Sciatic nerve (tissue), 2 donors: ENCODE measurements at regions not wholly inside any gene's neighbourhood (a gene's known extent, or its start where the extent isn't known, plus 50 kb on each side); places are given as distances from the start of the nearest gene placed in this dataset.
"Not testable (repeated sequence)": the region's sequence is repeated elsewhere in the genome, so short reads cannot be mapped to it uniquely, and the experiment has no call there.

ENCODE experiments used
- ATAC-seq: fragments of 200-7000 bp; cut with Tn5 transposase; one replicate; pipeline ENCODE4 v1.9.1; 2020; ENCODE audit warnings: mild to moderate bottlenecking, moderate library complexity
- DNase-seq: peaks from one replicate; pipeline ENCODE4 v3.0.0-alpha.2; 2020; ENCODE audit warnings: low spot score
- intact Hi-C: fragments of 100-400 bp; cut with DNase I; formaldehyde crosslinking; loops from one replicate; pipeline ENCODE4 v1.14.2; 2022
- donor health status: DM: no; HTN: no; CAD: no.
- donor health status: DM: no; HTN: no; CAD: no.

DNA sequence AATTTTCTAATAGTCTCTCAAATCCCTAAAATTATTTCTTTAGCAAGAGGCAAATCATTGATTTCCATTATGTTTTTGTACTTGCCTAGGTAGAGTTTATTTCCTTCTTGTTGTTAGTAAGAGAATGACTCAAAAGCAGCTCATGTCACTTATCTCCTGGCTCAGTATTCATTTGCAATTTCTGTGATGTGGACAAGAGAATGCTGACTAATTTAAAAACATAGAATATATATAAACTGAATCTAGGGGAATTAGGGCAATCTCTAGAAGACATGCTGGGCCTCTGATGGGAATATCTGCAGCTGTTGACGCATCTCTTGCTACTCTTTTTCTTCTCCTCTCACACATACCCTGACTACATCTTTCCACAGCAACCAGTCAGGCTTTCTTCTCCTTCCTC is 130.8 kb upstream of the PRKD1 start:
- intact Hi-C loops, result no loop called here
- DNase-seq, result no peak
- no peak for ATAC-seq

DNA sequence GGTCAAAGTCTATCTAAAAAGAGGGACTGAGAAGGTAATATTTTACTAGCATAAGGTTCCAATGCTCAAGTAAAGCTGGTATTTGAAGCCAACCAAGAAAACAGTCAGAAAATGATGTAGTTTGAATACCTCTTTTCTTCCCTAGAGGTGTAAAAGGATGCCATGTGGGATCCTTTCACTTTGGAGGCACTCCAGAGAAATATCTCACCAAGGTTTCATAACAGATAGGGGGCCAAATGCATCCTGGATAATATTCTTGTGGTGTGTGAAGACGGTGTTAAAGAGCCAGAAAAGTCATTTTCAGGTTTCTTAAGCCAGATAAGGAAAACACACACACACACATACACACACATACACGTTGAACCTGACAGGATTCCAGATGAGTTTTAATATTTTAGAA is 136.1 kb upstream of the PRKD1 start:
- intact Hi-C loops, result no loop called here
- DNase-seq (no peak), ATAC-seq (no peak)

DNA sequence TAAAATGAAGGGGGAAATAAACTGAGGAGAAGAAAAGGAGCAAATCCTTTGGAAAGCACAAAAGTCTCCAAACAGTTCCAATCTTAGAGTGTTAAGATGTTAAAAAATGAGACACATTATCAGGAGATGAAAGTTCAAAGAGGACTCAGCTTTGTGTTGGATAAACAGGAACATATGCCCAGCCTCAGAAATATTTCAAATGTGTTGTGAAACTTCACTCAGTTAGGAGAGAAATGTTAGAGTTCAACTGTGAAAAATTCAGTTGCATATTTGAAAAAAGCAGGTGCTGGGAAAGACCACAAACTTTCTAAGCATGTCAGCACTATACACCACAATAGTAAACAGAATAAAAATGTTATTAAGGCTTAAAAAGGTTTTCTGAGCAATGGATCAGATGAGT is 136.8 kb upstream of the PRKD1 start:
- DNase-seq, result no peak
- peak; percentile 42 for ATAC-seq
- intact Hi-C loops, result no loop called here

DNA sequence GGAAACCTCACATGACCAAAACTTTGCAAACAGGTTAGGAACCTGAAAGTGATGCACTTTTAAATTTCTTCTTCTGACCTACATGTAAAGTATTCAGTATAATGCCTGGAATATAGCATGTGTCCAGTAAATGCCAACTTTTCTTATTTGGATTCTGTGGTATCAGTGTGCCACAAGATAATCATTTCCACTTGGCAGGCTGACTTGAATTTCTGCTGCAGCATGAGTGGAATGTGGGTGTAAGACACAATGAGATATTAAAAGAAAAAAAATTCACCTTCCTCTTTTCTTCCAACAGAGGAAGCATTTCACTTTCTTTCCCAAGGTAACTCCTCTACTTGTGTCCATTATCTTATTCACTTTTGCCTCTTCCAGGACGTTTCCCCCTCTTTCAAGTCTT is 141.9 kb upstream of the PRKD1 start:
- intact Hi-C loops, result no loop called here
- ATAC-seq, result no peak
- no peak for DNase-seq

DNA sequence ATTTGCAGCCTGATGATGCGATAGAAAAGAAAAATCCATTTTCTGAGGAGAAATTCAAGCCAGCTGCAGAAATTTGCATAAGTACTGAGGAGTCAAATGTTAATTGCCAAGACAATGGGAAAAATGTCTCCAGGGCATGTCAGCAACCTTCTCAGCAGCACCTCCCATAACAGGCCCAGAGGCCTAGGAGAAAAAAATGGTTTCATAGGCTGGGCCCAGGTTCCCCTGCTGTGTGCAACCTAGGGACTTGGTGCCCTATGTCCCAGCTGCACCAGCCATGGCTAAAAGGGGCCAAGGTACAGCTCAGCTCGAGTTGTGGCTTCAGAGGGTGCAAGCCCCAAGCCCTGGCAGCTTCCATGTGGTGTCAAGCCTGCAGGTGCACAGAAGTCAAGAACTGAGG is 144.8 kb upstream of the PRKD1 start:
- intact Hi-C loops, DNase-seq, ATAC-seq: not testable (repeated sequence)

DNA sequence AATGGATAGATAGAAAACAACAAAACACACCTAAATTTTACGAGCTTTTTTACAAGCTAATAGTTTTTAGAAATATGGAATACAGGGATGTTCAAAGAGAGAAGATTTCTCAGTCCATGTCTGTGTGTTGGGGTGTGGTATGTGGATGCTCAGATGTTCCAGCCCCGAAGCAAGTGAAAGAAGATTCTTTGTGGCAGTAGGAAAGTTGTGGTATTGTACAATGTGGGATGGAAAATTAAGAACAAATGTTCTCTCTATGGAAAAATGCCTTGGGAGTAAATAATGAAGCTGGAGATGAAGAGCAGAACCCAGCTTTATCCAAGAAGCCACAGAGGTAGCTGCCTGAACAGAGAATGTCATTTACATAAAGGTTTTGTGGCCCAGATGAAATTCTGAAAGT is 150.3 kb upstream of the PRKD1 start:
- DNase-seq, result no peak
- ATAC-seq, result peak; percentile 45
- intact Hi-C loops, result no loop called here

DNA sequence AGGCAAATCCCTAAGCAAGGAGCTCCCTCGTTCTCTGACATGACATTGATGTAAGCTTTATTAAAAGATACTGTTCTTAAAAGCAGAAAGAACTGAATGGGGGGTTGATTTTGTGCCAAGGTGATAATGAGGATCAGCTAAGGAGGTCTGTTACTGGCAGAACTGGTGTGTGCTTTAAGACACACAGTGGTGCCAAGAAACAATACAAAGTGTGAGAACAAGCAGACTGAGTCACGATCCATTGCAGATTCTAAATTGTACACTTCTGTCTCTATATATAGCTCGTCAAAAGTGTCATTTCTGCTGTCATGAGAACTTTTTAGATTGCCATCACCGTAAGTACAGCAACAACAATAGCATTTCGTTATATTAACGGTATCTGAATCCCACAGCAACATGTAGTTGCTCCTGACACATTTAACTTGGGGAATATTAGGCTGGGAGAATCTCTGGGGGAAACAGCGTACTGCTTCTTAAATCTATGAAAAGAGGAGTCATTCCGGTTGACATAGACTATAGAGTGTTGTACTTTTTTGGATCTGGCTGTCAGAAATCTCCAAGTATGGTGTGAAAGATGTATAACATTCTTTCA is 151.3 kb upstream of the PRKD1 start:
- DNase-seq (no peak), ATAC-seq (no peak)
- intact Hi-C loops, result no loop called here

DNA sequence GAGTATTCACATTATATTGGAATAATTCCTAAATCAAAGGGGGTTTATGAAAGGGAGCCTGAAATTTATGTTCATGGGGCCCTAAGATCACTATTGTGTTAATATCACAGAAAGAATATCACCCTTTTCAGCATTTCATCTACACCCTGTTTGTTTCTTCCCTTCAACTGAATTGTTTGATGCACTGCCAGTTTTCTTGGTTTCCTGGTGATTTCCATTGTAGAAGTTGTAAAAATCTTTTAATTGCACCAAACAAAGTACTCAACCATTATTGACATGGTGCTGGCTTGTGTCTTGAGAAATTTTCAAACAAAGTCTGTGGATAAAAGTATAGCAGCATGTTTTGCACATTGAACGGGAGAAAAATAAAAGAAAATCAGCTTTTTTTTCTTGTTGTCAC is 154.8 kb upstream of the PRKD1 start:
- DNase-seq, result no peak
- intact Hi-C loops, result no loop called here
- no peak for ATAC-seq

DNA sequence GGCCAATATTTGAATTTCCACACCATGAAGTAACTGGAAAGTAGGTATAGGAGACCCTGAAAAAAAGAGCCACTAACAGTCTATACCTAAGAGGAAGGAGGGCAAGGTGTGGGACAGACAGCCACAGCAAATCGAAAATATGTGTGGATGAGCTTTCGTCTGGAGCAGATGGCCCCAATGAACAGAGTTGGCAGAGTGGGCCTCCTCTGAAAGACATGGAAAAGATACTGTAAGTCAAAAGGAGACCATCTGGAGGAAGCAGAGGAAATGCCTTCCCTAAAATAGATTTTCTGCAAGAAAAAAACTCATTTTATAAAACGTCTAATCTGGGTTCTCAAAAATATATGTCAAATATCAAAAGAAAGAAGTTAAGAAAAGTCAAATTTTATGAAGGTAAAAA is 157.2 kb upstream of the PRKD1 start:
- no peak for ATAC-seq
- no peak for DNase-seq
- intact Hi-C loops, result no loop called here

DNA sequence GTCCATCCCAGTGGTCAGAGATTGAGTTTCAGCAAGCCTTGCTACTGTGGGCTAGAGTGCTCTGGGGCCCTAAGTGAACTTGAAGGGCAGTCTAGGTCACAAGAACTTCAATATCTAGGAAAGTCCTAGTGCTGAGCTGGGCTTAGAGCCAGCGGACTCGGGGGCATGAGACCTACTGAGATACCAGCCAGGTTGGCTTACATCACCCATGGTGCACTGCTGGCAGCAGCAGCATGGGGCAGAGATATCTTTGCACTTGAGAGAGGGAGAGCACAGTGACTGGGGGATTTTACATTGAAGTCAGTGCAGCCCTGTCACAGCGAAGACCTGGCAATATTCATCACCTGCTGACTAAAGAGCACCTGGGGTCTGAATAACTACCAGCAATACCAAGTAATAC is 158.3 kb upstream of the PRKD1 start:
- intact Hi-C loops, result no loop called here
- ATAC-seq, result no peak
- no peak for DNase-seq

DNA sequence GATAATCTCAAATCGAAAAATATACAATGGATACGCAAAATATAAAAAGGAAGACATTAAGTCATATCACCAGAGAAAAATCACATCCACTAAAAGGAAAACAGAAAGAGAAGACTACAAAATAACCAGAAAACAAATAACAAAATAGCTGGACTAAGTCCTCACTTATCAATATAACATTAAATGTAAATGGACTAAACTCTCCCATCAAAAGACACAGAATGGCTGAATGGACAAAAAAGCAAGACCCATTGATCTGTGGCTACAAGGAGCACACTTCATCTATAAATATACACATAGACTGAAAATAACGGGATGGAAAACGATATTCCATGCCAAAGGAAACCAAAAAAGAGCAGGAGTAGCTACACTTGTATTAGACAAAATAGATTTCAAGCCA is 161.0 kb upstream of the PRKD1 start:
- DNase-seq, result no peak
- intact Hi-C loops, result no loop called here
- ATAC-seq, result no peak

DNA sequence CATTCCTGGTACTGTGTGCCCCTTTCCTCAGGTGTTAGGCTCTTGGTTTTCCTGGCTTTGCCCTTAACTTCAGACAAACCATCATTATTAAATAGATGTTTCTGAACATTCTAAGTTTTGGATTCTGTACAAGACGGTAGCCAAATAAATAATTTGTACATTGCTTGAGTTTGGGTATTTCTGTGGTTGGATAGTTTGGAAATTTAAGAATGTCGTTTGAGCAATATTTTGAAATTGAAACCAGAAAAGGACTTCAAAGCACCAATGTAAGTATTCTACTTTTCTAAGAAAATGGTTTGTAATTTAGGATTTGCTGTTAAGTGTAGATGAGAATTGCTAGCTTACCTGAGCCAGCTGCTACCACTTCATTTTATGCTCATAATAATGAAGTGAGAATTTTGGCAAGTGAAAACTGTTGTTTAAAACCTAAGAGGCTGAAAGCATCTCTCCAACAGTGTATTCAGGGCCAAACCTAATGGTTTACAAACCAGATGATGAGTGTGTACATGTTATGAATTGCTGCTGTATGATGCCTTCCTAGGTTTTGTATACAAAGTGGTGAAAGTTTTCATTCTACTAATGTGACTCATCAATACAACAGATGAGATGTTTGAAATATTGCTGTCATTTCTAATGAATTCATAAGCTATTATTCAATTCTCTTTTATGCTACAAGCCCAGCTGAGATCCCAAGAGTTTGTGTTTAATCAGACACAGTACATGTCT is 181.5 kb upstream of the PRKD1 start:
- ATAC-seq (no peak), DNase-seq (no peak)
- intact Hi-C loops, result no loop called here

DNA sequence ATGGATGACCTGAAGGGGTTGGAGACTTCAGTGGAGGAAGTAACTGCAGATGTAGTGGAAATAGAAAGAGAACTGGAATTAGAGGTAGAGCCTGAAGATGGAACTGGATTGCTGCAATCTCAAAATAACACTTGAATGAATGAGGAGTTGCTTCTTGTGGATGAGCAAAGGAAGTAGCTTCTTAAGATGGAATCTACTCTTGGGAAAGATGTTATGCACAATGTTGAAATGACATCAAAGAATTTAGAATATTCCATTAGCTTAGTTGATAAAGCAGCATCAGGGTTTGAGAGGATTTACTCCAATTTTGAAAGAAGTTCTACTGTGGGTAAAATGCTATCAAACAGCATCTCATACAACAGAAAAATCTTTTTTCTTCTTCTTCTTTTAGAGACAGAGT is 186.4 kb upstream of the PRKD1 start:
- no peak for ATAC-seq
- no peak for DNase-seq
- intact Hi-C loops, result no loop called here

DNA sequence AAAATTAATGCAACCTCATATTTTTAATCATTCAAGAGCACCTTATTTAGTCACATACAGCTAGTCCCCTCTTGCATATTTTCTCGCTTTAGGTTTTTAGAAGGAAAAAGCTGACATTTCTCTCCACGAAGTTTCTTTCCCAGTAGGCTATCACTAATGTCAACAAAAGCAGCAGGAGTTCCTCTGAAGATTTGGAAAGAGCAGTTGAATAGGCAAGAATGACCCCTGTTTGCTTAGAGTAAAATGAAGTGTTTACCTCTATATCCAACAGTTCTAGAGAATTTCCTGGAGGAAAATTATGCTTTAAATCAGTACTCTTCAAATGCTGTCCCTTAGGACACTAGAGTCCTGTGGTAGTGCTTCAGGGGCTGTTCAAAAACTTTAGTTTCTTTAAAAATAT is 188.1 kb upstream of the PRKD1 start:
- intact Hi-C loops, result no loop called here
- DNase-seq (no peak), ATAC-seq (no peak)

DNA sequence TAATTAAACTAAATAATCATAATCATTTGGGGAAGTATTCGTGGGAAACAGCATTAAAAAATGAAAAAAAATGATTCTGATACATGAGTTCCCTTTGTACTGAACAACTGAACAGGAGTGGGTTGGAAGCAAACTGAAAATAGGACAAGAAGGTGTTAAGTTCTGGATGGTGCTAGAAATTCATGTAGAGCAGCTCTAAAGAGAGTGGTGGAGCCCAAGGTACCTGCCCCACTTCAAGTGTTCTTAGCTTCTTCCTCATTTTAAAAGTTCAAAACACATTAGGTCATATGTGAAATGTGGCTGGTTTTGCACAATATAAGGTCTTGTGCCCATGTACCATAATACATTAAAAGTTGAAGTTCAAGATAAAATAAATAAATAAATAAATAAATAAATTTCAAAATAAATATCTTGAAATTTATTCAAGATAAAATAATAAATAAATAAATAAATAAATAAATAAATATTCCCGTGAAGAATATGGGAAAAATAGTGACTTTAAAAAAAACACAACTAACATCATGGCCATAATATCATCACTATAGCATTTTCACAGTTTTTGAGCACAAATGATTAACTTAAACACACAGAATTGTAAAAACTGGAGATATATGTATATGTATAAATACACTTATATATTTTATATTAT is 191.5 kb upstream of the PRKD1 start:
- ATAC-seq (no peak), DNase-seq (no peak)
- intact Hi-C loops, result no loop called here

DNA sequence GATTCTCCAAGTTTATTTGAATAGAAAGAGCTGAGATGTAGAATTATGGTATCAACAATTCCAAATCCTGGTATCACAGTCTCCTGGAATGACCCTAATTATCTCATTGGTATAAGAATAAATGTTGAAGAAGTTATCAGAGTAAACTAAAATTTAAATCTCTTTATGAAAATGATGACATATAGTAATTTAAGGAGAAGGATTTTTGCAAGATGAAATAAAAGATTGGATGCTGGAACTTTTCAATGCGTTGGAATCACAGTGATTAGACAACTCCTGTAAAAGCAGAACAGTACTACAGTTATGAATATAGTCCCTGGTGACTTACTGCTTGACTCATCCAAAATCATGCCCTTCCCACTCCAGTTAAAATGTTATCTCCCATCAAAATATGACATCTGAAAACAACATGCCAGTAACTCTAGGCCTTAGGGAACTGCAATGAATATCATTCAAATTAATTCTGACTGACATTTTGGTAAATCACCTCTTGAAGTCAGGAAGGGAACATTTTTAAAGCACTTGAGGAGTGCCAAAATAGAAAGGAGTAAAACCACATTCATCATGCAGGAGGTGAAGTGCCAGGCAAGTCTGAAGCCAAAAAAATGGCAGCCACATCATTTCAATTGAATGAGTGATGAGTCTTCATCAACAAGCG is 197.8 kb upstream of the PRKD1 start:
- no peak for DNase-seq
- intact Hi-C loops, result no loop called here
- ATAC-seq, result no peak

DNA sequence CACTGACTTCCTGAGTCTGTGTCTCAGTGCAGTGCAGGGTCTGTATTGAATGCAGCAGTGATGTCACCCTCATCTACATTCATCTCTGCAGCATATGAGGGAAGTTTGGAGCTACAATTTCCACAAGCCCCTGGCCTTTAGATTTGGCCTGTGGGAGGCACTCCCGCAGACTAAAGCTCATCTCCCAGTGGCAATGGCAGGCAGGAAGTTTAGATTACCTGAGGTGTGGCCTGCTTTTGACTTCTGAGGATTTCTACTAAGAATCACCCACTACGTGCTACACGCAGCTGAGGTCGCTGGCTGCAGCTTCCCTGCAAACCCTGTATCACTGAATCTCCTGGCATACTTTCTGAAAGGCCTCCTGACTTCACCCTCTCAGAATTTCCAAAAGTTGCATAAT is 202.2 kb upstream of the PRKD1 start:
- DNase-seq (no peak), ATAC-seq (no peak)
- intact Hi-C loops, result no loop called here

DNA sequence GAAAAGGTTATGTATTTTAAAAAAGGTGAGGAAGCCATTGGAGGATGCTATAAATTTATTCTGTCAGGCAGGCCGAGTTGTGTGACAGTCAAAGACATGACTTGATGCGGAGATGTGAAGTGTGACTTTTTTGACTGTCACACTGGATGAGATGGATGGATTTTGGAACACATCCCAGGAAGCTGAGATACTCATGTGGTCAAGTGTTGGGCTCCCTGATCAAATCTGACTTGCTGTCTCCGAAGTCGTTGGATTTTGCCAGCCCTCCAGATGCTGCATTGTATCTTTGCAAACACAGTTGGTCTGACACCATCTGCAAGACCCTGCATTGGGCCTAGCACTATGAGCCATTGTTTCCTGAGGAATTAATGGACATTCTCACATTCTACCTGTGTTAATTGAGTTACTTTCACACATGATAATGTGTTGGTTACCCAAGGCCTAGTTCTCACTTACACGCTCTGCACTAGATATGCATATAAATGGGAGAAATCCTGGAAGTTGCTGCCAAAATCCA is 204.0 kb upstream of the PRKD1 start:
- intact Hi-C loops, result no loop called here
- no peak for ATAC-seq

DNA sequence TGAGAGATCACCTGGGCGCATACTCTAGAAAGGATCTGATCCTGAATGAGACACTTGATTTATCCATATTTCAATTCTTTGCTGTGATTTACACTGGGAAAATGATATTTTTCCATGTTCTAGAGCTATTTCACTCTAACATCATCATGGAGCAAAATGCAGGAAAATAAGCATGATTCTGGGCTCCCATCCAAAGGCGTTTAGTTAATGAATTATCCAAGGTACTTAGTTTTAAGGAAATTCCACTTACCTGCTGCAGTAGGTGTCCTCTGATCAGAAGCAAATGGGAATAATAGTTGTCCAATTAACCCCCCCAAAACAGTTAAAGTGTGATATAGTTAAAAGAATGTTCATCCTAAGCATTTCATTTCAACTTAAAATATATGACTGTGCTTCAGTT is 204.5 kb upstream of the PRKD1 start:
- intact Hi-C loops, result no loop called here
- no peak for ATAC-seq

More for the DNA sequence above, 204.0 kb upstream of the PRKD1 start:
- DNase-seq, result no peak

DNA sequence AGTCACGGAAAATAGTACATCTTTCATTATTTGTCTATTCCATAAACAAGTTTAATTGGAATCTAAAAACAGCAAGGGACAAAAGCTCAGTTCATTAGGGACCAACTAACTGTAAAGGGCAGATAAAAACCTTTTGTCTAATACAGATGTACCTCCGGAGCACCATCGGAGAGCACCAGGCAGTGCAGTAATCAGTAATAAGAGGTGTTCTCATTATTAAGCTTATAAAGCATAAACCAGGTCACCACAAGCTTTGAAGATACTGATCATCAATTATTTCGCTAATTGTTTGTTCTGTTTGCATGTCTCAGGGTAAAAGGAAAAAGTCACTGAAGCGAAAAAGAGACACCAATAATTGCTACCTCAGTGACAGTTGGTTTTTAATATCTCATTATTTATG is 207.3 kb upstream of the PRKD1 start:
- DNase-seq (no peak), ATAC-seq (no peak)
- intact Hi-C loops, result no loop called here

More for the DNA sequence above, 204.5 kb upstream of the PRKD1 start:
- DNase-seq, result no peak
